PC-3 (cell line): ENCODE measurements at regions not wholly inside any gene's neighbourhood (a gene's known extent, or its start where the extent isn't known, plus 50 kb on each side); places are given as distances from the start of the nearest gene placed in this dataset.

ENCODE experiments used
- CTCF ChIP-seq: fragments of 300-600 bp; sonication (generic); conservative IDR thresholded peaks from 2 replicates; pipeline ENCODE4 v1.5.1; 2017; ENCODE audit warnings: antibody characterized with exemption, low read depth, mild to moderate bottlenecking, low read length
- EZH2 ChIP-seq: fragments of 300-600 bp; sonication (generic); IDR thresholded peaks from one replicate; pipeline ENCODE4 v1.6.1; 2017; ENCODE audit warnings: antibody characterized with exemption, mild to moderate bottlenecking, low read length; ENCODE audit not compliant: unreplicated experiment

GRCh38 chr4:184288451-184289178 is 70.9 kb upstream of the ENPP6 start:
- TF ChIP-seq EZH2: no peak
- TF ChIP-seq CTCF: no peak
